ENCODE measurements at regions not wholly inside any gene's neighbourhood (a gene's known extent, or its start where the extent isn't known, plus 50 kb on each side); places are given as distances from the start of the nearest gene placed in this dataset.

GRCh38 chr15:59953392-59953883 lies 50.7 kb upstream of the FOXB1 start:
- no peak for DNase-seq

DNA sequence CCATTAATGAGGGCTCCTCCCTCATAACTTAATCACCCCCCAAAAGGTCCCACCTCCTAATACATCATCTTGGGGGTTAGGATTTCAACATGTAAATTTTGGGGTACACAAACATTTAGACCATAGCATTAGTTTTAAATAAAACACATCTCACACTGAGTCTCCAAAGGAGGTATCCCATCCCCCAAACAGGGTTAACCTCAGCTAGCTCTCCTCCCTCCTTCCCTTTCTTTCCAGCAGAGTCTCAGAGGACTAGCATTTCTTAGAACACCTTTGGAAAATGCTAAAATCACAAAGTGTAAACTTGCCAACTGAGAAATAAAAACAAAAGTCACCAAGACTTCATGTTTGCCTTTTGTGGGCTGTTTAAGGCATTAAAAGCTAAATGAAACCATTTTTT lies 51.2 kb upstream of the FOXB1 start:
- no peak for DNase-seq

- no peak for DNase-seq
Observed at GRCh38 chr15:59950603-59951388, 53.3 kb upstream of the FOXB1 start.

DNA sequence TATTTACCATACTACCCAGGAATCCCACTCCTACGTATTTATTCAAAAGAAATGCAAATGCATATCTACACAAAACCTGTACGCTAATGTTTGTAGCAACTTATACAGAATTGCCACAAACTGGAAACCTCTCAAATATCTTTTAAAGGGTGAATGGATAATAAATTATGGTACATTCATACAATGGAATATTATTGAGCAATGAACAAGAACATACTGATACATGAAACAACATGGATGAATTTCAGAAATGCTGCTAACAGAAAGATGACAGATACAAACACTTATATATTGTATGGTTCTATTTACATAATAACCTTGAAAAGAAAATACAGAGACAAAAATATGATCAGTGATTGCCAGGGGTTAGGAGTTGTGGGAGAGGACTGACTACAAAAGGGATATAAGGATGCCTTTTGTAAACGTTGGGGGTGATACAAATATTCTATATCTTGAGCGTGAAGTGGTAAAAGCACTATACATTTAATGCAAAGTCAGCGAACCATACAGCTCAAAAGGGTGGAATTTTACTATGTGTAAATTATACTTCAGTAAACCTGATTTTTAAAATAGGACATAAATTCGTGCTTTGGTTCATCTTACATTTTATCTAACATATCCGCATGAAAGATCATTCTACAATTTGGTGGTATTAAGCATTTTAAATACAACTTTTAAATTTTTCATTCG lies 55.0 kb upstream of the FOXB1 start:
- DNase-seq: no peak

GRCh38 chr15:59946084-59946483 lies 58.0 kb upstream of the FOXB1 start:
- DNase-seq: no peak

DNA sequence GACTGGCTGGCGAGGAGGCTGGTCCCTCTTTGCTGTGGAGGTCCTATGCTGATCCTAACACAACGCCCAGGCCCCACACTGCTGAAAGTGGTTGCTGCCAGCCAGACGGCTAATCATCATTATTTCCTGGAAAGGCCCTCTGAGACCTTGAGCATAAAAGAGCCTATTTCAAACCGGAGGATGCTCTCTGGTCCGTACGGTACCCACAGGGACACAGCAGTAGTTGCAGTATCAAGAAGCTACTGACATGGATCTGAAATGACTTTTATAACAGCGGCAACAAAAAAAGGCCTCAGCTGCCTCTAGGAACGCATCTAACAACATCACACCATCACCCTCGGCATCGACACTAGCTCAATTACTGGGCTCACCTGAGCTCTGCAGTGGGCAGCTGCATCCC lies 59.1 kb upstream of the FOXB1 start:
- no peak for DNase-seq

GRCh38 chr15:59941612-59942011 lies 62.5 kb upstream of the FOXB1 start:
- DNase-seq: no peak

DNA sequence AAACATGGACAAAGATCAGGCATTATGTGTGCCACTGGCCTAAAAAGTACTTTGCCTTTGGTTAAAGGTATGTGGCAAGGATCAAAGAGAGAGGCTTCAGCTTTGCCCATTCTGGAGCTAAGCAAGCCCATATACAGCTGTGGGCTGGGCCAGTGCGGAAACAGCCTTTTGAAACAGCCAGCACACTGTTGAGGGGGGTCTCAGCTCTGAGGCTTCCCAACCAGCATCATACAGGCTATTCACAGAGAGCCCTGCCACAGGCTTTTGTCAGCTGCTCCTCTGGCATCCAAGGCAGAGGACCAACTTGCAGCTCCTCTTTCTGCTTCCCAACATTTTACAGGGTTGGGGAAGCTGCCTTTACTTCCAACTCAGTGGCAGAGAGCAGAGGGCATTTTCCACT lies 63.2 kb upstream of the FOXB1 start:
- no peak for DNase-seq

GRCh38 chr15:59940456-59940855 lies 63.7 kb upstream of the FOXB1 start:
- DNase-seq: no peak

DNA sequence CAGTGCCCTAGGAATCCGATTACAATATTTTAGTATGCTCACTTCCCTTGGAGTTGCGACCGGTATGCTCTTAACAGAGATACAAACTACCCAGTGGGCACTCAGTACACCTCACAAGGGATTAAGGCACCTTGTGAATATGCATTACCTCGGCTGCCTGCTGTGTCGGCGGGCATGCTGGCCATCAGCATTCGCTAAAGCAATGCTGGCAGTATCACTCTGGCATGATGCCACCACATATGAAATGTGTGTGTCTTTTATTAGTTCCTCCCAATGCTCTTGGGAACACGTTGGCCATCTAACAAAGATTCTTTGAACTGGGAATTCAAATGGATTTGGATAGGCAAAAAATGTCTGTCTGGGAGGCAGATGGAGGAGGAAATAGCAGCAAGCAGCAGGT lies 67.4 kb upstream of the FOXB1 start:
- no peak for DNase-seq

- DNase-seq: no peak
Observed at GRCh38 chr15:59933607-59934006, 70.5 kb upstream of the FOXB1 start.

DNA sequence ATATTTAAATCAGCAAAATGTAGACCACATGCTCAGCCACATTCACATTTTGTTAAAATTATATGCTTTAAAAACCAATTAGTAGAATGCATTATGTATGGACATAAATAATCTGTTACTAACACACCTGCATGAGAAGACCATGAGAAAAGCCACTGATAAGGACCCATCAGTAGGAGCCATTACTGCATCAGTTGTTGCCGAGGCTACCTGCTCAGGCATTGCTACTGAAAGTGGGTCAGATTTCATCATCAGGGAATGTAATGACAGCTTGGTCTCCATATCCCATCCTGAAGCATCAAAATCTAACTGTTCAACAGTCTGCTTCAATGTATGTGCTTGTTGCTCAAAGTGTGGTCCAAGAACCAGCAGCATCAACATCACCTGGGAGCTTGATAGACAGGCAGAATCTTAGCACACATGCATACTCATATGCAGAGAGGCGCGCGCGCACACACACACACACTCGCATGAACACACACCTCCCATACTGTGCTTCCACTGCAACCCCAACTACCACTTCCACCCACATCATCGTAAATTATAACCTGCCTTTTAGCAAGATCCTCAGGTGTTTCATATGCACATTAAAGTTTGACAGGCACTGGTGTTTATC lies 72.4 kb upstream of the FOXB1 start:
- DNase-seq: no peak

DNA sequence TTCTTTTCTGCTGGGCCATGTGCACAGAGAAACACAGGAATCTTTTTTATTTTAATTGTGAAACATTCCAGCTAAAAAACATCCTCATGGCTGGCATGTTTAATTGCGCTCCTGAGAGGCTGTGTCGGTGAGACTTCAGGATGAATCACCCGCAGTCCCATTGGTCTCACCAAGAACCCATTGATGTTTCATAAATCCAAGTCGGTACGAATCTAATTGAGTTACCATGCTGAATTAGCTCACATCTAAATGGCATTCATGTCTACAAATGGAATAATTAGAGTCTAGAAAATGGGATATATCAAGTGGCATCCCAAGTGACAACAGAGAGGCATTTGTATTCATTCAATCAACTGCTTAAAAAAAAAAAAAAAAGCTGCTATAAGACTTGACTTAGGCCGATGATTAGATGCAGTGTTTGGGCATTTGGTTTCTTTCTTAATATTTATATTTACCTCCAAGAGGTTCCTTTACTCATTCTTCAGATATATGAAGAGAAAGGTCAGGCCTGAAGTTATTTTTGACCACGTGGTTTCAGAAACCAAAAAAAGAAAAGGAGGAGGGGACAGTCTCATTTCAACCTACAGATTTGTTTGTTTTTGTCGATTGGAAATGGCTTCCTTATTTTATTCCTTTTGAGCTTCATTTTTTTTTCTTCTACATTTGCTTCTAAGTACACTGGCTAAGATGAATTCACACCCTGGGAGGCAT lies 79.1 kb upstream of the FOXB1 start:
- DNase-seq: no peak

DNA sequence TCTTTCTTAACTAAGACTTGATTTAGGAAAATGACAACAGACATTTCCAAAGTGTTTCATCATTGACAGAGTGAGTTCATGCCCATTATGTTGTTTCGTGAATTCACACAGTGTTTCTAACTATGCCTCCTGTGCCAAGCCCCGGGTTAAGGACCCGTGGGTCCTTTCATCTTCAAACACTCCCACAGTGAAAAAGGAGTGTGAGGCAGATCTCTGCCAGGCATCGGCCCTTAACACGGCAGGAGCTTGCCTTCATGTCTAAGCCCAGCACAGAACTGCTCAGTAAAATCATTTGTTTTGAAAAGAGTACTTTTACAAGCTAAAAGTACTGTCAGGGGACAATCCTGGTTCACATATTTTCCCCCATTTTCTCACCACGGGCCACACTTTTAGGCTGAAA lies 80.0 kb upstream of the FOXB1 start:
- DNase-seq: no peak

DNA sequence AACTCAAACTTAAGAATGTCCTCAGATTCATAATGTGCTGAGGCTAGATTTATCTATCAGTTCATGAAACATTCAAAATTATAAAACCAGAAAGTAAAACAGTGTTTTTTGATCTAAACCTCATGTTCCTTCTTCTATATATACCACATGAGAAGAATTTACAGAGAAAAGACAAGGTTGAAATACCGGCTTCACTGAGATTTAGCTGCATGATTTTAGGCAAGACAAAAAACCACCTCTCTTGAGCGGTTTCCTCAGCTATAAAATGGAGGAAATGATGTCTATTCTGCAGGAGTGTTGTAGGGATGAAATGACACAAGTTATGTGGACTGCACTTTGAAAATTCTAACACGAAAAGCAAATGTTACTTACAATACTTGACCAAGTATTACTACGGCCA lies 80.6 kb upstream of the FOXB1 start:
- no peak for DNase-seq

DNA sequence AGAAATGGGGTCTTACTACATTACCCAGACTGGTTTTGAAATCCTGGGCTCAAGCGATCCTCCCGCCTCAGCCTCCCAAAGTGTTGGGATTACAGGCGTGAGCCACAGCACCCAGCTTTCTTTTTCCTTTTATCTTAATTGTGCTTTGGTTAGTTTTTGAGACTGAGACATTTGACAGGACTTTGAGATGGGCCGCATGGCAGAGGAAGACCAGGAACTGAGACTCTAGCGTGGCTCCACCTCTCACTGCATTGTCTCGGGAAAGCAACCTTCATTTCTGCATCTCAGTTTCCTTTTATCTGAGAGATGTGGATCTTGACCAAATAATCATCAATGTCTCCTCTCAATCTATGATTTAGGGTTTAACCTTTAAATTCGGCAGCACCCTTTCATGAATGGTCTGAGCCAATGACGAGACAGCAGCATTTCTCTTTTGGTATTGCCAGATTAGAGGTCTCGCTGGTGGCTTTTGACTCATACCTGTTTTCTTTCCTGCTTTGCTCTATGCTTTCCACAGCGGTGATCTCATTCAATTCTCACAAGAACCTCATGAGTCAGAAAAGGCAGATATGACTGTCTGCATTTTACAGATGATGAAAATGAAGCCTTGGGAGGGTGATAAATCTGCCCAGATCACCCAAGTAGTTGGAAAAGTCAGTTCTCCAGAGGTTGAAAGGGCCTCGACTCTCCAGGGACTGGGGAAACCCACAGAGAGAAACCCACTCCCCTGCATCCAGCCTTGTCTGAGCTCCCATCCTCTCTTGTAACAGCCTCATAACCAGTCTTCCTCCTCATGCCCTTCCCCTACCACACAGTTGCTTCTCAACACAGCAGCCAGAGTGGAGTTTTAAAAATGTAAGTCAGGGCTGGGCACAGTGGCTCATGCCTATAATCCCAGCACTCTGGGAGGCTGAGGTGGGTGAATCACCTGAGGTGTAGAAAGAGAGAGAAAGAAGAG lies 84.8 kb upstream of the FOXB1 start:
- DNase-seq: peak; percentile 33 to 45

DNA sequence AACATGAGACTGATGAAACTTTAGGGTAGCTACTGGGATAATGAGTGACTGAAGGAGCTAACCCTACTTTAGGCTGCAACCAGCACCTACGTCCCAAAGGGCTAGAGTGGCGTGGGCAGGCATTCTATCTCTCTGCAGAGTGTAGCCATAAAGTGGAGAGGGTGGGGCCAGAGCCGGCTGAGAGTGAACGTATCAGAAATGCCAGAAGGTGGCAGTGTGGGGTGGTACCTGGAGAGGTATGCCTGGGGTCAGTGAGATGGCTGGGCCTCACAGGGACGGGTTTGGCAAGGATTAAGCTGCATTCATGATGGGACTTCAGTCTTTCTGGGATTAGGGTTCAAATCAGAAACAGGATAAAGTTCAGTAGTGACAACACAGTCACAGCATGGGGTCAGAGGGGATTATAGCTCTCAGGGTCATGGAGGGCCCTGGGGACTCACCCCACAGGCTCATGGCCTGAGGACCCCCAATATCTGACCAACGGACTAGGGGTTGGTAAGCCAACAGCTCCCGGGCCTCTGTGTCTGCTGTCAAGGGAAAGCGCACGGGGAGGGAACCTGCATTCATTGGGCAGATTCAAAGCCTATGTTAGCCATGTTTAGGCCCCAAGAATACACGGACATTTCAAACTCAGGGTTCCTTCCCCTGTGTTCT lies 86.5 kb upstream of the FOXB1 start:
- DNase-seq: peak; percentile 71 to 72

DNA sequence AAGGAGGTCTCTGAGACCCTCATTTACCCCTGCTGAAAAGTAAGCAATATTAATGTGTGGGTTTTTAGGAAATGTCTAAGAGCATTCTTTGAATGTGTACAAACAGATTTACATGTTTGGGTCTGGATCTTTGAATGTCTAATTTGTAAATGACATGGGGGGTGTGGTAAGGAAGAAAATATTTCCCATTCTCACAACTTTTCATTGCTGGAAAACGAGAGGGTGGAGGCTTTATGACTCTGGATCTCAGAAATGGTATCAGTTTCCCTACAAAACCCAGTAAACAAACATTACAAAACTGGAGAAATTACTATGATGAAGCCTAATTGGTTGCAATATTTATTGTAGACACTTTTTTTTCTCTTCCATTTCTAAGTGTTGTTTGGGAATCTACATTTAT lies 98.1 kb upstream of the FOXB1 start:
- no peak for DNase-seq

DNA sequence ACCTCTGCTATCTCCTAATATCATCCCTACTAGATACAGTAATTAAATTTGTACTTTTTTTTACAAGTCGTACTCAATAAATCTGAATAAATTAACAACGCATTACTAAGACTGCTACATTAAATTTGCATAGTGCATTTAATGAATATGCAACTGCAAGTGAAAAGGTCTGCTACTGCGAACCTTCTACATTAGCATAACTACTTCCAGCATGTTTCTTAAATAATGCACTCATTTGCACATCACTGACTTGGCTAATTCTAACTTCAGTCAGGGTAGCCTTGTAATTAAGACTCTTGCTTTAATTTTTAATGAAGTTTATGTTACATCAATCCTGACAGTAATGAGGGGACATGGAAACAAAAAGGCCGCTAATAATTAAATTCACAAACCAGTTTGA lies 98.9 kb upstream of the FOXB1 start:
- DNase-seq: no peak

GRCh38 chr15:59904450-59905135 lies 99.5 kb upstream of the FOXB1 start:
- DNase-seq: no peak

DNA sequence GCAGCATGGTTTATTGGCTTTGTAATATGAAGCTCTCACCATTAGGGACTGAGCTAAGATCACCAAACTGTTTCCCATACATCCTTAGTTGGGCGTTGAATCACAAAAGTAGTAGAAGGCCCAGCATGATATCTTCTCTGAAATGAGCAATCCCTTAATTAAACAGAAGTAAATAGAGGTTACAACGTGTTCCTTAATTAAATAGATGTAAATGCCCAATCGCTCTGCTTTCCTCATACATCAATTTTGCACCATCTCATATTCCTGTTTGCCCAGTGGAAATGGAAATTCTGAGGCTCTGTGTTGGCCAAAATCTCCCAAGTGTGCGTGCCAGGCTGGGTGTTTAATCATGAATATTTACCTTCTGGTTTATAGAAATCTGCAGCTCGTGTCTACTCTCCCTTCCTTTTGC lies 107.4 kb upstream of the FOXB1 start:
- no peak for DNase-seq

All from stimulated activated CD4-positive, alpha-beta T cell treated with anti-CD3 and anti-CD28 coated beads, Interleukin-2, amount 100 ng/mL, for 48 hours (primary cell).